Activated CD8-positive, alpha-beta memory T cell treated with anti-CD3 and anti-CD28 coated beads for 48 hours (primary cell): ENCODE measurements at regions not wholly inside any gene's neighbourhood (a gene's known extent, or its start where the extent isn't known, plus 50 kb on each side); places are given as distances from the start of the nearest gene placed in this dataset.
"Not testable (repeated sequence)": the region's sequence is repeated elsewhere in the genome, so short reads cannot be mapped to it uniquely, and the experiment has no call there.

Experiments used
- DNase-seq, 3 experiments: peaks; one replicate each; pipeline ENCODE4 v3.0.0-alpha.2; 2020; ENCODE audit warnings: low read depth in 2 of 3, low spot score in 2 of 3

GRCh38 chr16:16448423-16448822, 69.5 kb downstream of the NPIPA7 start:
- not testable (repeated sequence) for DNase-seq

DNA sequence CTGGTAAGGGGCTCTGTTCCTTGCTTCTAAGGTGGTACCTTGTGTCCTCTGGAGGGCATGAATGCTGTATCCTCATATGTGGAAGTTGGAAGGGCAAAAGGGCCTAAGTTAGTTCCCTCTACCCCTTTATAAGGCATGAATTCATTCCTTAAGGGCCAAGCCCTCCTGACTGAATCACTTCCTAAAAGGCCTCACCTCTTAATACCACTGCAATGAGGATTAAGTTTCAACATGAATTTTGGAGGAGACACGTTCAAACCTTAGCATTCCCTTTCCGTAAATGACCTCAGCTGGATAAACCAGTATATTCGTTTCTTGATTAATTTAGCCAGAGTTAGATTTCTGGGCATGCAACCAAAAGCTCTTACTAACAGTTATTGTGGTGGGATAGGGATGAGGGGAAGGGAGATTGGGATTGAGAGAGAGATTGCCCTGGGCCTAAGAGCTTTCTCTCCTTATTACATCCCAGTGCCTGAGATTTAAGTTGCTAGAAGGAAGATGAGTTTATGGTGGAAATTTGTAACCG, 70.8 kb downstream of the NPIPA7 start:
- not testable (repeated sequence) for DNase-seq

- DNase-seq, result not testable (repeated sequence)
Measured at GRCh38 chr16:16451721-16452410, 72.9 kb downstream of the NPIPA7 start.

DNA sequence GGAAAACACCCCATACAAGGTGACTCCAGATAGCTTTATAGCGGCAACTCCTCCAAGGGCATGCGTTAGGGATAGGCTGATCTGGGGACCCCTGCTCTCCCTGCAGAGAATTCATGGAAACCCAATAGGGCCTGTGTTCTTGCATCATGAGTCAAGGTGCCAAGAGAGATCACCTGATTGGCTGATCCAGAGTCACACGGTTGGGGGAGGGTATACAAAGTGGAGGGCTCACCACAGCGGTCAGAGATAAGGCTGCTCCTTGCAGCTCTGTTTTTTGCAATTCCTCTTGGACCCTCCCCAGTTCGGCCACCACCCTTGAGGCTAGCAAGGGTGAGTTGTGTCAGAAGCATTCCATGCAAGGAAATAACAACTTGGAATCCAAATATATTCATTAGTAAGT, 79.6 kb downstream of the NPIPA7 start:
- not testable (repeated sequence) for DNase-seq

DNA sequence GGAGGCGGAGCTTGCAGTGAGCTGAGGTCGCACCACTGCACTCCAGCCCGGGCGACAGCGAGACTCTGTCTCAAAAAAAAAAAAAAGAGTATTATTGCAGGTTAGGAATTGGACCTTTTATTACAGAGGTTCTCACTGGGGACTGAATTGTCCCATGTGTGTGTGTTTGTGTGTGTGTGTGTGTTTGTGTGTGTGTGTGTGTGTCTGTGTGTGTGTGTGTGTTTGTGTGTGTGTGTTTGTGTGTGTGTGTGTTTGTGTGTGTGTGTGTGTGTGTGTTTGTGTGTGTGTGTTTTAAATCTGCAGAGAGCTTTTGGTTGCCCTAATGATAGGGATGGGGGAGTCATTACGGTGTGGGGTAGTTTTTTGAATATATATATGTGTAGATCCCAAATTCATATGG, 84.9 kb downstream of the NPIPA7 start:
- not testable (repeated sequence) for DNase-seq

GRCh38 chr16:16488919-16489318, 110.0 kb downstream of the NPIPA7 start:
- DNase-seq, result not testable (repeated sequence)

DNA sequence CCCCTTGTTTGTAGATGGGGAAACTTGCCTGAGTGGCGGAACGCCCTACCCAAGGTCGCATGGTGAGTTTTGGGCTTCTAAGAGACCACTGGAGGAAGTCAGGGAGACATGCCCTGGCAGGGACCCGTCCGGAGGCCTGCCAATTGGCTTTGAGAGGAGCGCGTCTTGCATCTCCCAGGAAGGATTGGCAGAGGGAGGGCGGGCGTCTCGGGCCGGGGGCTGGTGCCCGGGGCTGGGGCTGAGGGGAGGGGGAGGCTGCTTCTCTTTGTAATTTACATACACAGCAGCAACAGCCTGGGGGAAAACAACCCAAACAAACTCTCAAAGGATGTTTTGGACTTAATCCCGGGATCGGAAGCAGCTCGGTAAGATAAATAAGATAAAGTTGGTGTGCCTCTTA, 110.5 kb downstream of the NPIPA7 start:
- DNase-seq, result not testable (repeated sequence)

DNA sequence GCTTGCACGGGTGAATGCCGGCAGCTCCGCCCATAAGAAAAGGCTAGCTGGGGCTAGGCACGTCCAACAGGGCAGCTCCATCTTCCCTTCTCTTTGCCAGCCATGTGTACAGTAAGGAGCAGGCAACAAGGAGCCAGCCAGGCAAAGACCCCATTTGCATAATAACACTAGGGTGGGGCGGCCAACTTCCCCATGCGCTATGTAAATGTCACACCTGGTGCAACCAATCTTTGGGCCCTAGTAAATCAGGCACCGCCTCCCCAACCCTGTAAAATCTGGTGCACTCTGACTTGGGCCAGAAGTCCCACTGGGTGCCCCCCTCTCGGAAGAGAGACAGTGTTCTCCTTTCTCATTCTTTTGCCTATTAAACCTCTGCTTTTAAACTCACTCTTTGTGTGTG, 115.2 kb downstream of the NPIPA7 start:
- not testable (repeated sequence) for DNase-seq

GRCh38 chr16:16494998-16495397, 116.1 kb downstream of the NPIPA7 start:
- not testable (repeated sequence) for DNase-seq

DNA sequence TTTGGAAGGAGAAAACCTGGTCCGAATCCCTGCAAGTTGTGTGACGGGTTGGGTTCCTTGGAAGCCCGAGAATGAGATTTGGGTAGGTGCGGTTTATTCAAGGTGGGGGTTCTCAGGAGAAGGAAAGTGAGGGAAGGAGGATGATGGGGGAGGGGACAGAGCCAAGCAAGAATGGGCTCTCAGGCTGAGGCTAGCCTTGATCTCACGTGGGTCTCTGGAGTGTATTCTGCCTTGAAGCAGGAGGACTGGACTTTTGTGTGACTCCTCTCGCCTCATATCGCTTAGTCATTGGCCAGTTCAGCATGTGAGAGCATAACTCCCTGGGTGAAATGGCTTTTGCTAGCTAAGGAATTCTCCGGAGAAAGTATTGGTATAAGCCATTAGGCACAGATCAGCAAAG, 120.9 kb downstream of the NPIPA7 start:
- DNase-seq, result not testable (repeated sequence)

DNA sequence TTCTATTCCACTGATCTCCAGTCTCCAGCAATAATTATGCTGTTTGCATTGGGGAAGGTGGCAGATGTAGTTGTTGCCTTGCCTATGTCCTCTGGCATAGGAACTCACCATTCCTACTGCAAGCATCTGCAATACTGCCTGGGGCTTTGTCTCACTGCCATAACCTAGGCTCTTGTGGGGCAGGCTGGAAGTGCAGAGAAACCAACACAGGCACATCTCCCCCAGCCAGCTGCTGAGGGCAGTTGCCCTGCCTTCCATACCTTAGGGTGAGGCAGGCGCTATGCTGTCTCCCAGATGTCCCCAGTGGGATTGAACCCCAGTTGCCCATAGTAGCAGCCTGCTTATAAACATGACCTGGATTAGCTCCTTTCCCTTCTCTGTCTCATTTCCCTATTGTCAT, 128.1 kb downstream of the NPIPA7 start:
- DNase-seq, result not testable (repeated sequence)

DNA sequence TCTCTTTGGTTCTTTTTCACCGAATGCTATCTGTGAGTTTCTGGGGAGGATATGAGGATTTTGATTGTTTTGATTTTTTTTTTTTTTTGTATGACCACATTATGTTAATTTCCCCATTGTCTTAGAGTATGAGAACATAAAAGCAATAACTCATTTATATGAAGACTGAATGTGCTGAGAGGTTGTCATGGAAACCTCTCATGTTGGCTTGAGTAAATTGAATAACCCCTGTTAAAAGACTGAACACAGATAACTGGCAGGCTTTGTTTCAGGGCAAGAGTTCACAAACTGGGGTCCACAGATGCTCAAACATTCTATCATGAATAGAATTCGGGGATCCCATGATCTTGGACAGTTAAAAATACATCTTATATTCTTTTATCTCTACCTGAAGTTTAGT, 129.4 kb downstream of the NPIPA7 start:
- DNase-seq, result not testable (repeated sequence)

GRCh38 chr16:16519395-16519794, 140.5 kb downstream of the NPIPA7 start:
- DNase-seq, result not testable (repeated sequence)

DNA sequence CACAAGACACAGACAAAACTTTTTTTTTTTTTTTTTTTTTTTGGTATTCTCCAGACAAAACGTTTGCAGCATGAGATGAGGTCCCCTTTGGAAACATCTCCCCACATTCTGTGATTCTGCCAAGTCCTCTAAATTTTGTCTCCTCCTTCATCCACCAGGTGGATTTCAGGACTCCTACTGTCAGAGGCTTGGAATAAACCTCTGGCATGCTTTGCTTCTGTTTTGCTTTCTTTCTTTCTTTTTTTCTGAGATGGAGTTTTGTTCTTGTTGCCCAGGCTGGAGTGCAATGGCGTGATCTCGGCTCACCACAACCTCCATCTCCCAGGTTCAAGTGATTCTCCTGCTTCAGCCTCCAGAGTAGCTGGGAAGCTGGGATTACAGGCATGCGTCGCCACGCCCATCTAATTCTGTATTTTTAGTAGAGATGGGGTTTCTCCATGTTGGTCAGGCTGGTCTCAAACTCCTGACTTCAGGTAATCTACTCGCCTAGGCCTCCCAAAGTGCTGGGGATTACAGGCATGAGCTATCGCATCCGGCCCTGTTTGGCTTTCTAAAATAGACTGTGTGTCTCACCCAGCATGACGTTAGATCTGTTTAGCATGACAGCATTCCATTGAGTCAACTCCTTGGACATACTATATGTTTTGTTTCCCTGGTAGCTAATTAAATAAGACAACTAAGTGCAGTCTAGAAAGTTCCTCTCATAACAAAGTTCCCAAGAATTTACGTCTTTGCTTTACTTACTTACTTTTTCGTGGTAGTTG, 142.5 kb downstream of the NPIPA7 start:
- not testable (repeated sequence) for DNase-seq

DNA sequence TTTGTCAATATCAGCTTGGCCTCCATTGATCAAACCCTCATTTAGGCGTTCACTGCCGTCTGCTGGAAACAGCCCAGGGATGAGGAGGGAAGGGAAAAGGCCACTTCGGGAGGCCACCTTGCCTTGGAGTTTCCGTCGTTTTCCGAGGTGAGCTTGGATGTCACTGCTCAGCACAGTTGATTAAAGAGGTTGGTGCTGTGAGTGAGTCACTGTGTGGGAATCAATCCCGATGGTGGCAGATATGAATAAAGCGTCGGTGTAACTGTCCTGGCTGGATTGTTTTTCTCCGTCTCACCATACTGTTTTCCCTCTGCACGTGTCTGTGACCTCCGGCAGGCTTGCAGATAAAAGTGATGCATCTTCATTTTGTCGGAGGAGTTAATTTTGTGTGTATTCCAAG, 148.1 kb downstream of the NPIPA7 start:
- DNase-seq, result not testable (repeated sequence)

DNA sequence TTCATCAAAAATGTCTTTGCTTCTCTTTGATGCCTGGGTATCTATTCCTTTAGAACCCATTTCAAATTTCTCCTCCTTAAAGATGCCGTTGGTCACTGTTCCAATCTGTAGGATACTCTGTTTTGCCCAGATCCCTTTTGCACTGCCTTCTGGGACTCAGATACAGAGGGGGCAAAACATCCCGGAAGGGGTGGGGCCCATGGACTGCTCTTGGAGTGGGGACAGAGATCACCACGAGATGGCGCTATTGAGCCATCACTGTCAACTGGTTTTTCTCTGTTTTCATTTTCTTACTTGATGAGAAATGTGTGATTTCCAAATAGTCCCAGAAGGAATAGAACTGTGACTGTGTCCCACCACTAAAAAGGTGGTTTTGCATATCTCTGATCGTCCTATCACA, 151.8 kb downstream of the NPIPA7 start:
- DNase-seq, result not testable (repeated sequence)

DNA sequence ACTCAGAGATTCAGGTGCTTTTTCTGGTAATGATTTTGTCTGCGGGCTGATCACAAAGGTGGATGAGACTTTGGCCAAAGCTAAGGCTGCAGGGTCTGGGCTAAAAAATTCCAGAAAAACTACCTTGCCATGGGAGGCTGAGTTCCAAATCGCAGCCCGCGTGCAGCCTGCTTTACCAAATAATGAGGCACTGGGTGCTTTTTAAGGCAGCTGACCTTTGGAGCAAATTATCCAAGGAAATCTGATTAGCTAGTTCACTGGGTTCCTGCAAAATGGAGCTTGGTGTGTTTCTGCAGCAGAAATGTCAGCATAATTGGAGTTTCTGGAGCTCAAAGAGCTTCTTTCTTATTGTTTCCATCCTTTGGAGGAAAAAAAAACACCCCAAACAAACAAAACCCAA, 156.6 kb downstream of the NPIPA7 start:
- DNase-seq, result not testable (repeated sequence)

DNA sequence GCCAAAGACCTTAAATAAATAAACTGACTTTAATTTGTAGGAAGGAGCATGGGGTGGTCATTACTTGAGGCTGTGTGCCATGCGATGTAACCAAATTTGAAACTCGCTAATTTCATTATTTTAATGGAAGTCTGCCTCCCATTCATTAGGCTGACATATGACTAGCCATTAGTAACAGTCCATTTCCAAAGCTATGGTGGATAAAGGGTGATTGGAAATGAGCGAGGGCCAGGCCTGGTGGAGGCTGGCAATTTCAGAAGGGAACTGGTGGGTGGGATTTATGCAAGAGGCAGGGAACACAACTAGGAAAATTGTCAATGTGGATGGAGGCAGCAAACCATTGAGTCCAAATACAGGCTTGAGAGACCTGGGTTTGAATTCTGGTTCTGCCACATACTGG, 157.2 kb downstream of the NPIPA7 start:
- DNase-seq, result not testable (repeated sequence)

DNA sequence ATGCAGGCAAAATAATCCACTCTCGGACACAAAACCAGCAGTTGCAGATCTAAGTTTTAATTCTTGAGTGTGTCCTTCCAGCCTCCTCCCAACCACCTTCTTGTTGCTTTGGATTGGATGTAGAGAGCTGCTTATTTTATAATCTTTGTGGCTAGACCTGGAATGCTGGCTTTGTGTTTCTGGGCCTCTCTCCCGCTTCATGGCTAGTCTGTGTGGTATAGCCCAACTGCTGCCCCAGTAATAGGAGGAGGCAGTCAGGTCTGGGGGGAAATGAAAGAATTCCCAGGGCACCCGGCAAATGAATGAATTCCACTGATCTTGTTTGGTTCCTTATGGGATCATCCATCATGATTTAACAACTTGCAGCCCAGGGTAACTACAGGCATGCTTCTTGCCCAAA, 170.8 kb downstream of the NPIPA7 start:
- not testable (repeated sequence) for DNase-seq

DNA sequence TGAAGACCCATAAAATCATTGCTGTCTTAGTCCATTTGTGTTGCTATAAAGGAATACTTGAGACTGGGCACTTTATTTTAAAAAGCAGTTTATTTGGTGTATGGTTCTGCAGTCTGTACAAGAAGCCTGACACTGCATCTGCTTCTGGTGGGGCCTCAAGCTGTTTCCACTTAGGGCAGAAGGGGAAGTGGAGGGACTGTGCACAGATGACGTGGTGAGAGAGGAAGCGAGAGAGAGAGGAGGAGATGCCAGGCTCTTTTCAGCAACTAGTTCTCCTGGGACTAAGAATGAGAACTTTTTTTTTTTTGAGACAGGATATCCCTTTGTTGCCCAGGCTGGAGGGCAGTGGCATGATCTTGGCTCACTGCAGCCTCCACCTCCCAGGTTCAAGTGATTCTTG, 171.9 kb downstream of the NPIPA7 start:
- not testable (repeated sequence) for DNase-seq

GRCh38 chr16:16552819-16553340, 173.9 kb downstream of the NPIPA7 start:
- not testable (repeated sequence) for DNase-seq

- not testable (repeated sequence) for DNase-seq
Measured at GRCh38 chr16:16559179-16559740, 180.3 kb downstream of the NPIPA7 start.
